Panc1 (cell line): ENCODE measurements at regions not wholly inside any gene's neighbourhood (a gene's known extent, or its start where the extent isn't known, plus 50 kb on each side); places are given as distances from the start of the nearest gene placed in this dataset.

ENCODE experiments used
- ATAC-seq: fragments of 200-7000 bp; cut with Tn5 transposase; 2 replicates; pipeline ENCODE4 v1.9.1; 2020; ENCODE audit warnings: mild to moderate bottlenecking, moderate library complexity
- BruUV-seq: library from RNA; stranded (reverse); fragments of 400-500 nt; replicated peaks from 2 replicates; lab custom pipeline; 2021; lab: Mats Ljungman, UMichigan
- CTCF ChIA-PET: fragments of 300-600 bp; sonication (Branson Sonifier 250); formaldehyde crosslinking; loops from one replicate; lab custom pipeline; 2022; ENCODE audit warnings: antibody characterized with exemption; lab: Charles Lee
- POLR2A ChIA-PET: fragments of 300-600 bp; sonication (Branson Sonifier 250); formaldehyde crosslinking; loops from one replicate; lab custom pipeline; 2022; ENCODE audit warnings: antibody characterized with exemption; lab: Charles Lee
- DNase-seq: peaks from one replicate; pipeline ENCODE4 v3.0.0-alpha.2; 2010; ENCODE audit warnings: low read depth, low spot score
- H3K27ac ChIP-seq: 2 replicates; pipeline ENCODE4 v1.5.1; 2011; ENCODE audit warnings: mild to moderate bottlenecking, low read length, inconsistent platforms
- H3K27me3 ChIP-seq: fragments of 200-500 bp; sonication (Bioruptor generic); 2 replicates; pipeline ENCODE4 v1.6.0; 2014; ENCODE audit warnings: low read length, inconsistent platforms; ENCODE audit not compliant: control insufficient read depth, insufficient read depth
- H3K36me3 ChIP-seq: fragments of 200-500 bp; sonication (Bioruptor generic); 2 replicates; pipeline ENCODE4 v1.5.1; 2014; ENCODE audit warnings: inconsistent platforms, mild to moderate bottlenecking, low read length, moderate library complexity; ENCODE audit not compliant: control insufficient read depth, insufficient read depth
- H3K4me1 ChIP-seq: 2 replicates; pipeline ENCODE4 v1.5.1; 2011; ENCODE audit warnings: inconsistent platforms, mild to moderate bottlenecking, low read length, moderate library complexity; ENCODE audit not compliant: control insufficient read depth, insufficient read depth
- H3K4me3 ChIP-seq, 2 experiments: 2 replicates each; pipeline ENCODE4 v1.5.1; 2011 to 2012; ENCODE audit warnings: low read depth in 2 of 2, low read length in 2 of 2, mild to moderate bottlenecking in 2 of 2, inconsistent platforms in 1 of 2, moderate library complexity in 1 of 2
- H3K9me3 ChIP-seq: fragments of 200-500 bp; sonication (Bioruptor generic); 2 replicates; pipeline ENCODE4 v1.5.1; 2014; ENCODE audit warnings: low read depth, mild to moderate bottlenecking, inconsistent platforms, low read length, moderate library complexity; ENCODE audit not compliant: control insufficient read depth, insufficient read depth
- CTCF ChIP-seq: fragments of 450-650 bp; IDR thresholded peaks from 2 replicates; pipeline ENCODE4 v1.5.1; 2017; ENCODE audit warnings: mild to moderate bottlenecking
- POLR2AphosphoS5 ChIP-seq: IDR thresholded peaks from 2 replicates; pipeline ENCODE4 v1.6.1; 2012; ENCODE audit warnings: mild to moderate bottlenecking, low read depth, low read length, moderate library complexity
- REST ChIP-seq, 2 experiments: IDR thresholded peaks; 2 replicates each; pipeline ENCODE4 v1.6.1; 2011 to 2012; ENCODE audit warnings: low read depth in 2 of 2, control low read depth in 1 of 2, low read length in 1 of 2, mild to moderate bottlenecking in 1 of 2, moderate library complexity in 1 of 2; ENCODE audit not compliant: insufficient read depth in 1 of 2
- SIN3A ChIP-seq: IDR thresholded peaks from 2 replicates; pipeline ENCODE4 v1.6.1; 2012; ENCODE audit warnings: low read depth, mild to moderate bottlenecking, low read length, moderate library complexity, borderline replicate concordance; ENCODE audit not compliant: insufficient read depth
- TCF7L2 ChIP-seq: IDR thresholded peaks from 2 replicates; pipeline ENCODE4 v1.6.1; 2011; ENCODE audit warnings: mild to moderate bottlenecking, low read depth, low read length, inconsistent platforms
- in situ Hi-C: cut with HindIII; loops from 2 replicates; pipeline ENCODE4 v1.10.0; 2016; ENCODE audit warnings: low sequenced_read_pairs, low pct_unique_long_range_greater_than_20kb
- intact Hi-C: fragments of 100-400 bp; cut with micrococcal nuclease; formaldehyde crosslinking; loops from one replicate; pipeline ENCODE4 v1.10.0; 2022; ENCODE audit not compliant: unreplicated experiment

GRCh38 chr5:126707080-126707479 lies 69.9 kb upstream of the LMNB1 start:
- intact Hi-C loops = no loop called here
- ChIA-PET CTCF (no interaction called here), POLR2A (interaction anchor here (0.7 kb wide), 1 partner anchor 25 kb away, joined by 3 read pairs; no protein-coding TSS in a partner anchor)
- H3K4me1 ChIP-seq = no peaks in the 10 kb centered on the region
- DNase-seq (no peak), ATAC-seq (no peak)
- no peaks in the 10 kb centered on the region for H3K36me3 ChIP-seq
- no peaks in the 10 kb centered on the region for H3K9me3 ChIP-seq
- no peaks in the 10 kb centered on the region for H3K27me3 ChIP-seq
- no TSS peak for BruUV-seq
- H3K27ac ChIP-seq = no peak overlapping the region
- no peak overlapping the region for H3K4me3 ChIP-seq
- in situ Hi-C loops = no loop called here
- TF ChIP-seq CTCF = no peak
- TF ChIP-seq REST (IDR thresholded peaks at IDR 0.05; ENCODE audit: insufficient read depth in 1 of 2, low read depth in 2 of 2, low read length in 1 of 2) = no peak
- no peak for TF ChIP-seq SIN3A

DNA sequence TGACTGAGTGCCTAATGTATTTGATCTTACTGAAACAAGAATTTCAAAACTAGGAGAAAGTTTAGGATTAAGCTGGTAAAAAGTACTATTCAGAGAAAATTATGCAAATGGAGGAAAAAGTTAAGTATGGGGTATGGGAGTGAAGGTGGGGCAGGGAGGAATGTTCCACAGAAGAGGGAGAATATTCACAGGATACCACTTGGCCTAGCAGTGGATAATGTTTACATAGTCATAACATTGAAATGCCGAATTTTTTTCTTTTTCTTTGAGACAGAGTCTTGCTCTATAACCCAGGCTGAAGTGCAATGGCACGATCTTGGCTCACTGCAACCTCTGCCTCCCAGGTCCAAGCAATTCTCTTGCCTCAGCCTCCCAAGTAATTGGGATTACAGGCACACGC lies 61.2 kb upstream of the LMNB1 start:
- H3K4me3 ChIP-seq = no peak overlapping the region
- ATAC-seq (no peak), DNase-seq (no peak)
- in situ Hi-C loops (no loop called here), intact Hi-C loops (no loop called here)
- ChIA-PET CTCF (no interaction called here), POLR2A (no interaction called here)
- no peak for TF ChIP-seq REST (IDR thresholded peaks at IDR 0.05; ENCODE audit: insufficient read depth in 1 of 2, low read depth in 2 of 2, low read length in 1 of 2)
- no peak for TF ChIP-seq TCF7L2
- TF ChIP-seq SIN3A = no peak
- TF ChIP-seq POLR2AphosphoS5 = no peak
- TF ChIP-seq CTCF = no peak
- H3K4me1 ChIP-seq = no peaks in the 10 kb centered on the region
- no peak overlapping the region for H3K27ac ChIP-seq
- no TSS peak for BruUV-seq
- no peaks in the 10 kb centered on the region for H3K27me3 ChIP-seq
- H3K9me3 ChIP-seq = no peaks in the 10 kb centered on the region
- no peaks in the 10 kb centered on the region for H3K36me3 ChIP-seq
